ENCODE measurements at regions not wholly inside any gene's neighbourhood (a gene's known extent, or its start where the extent isn't known, plus 50 kb on each side); places are given as distances from the start of the nearest gene placed in this dataset.
"Not testable (repeated sequence)": the region's sequence is repeated elsewhere in the genome, so short reads cannot be mapped to it uniquely, and the experiment has no call there.

- DNase-seq (ENCODE audit: low read depth in 2 of 2), result no peak
Observed at GRCh38 chr5:24264547-24264946, 380.2 kb downstream of the CDH10 start.

GRCh38 chr5:24265306-24265705 is 379.5 kb downstream of the CDH10 start:
- no peak for DNase-seq (ENCODE audit: low read depth in 2 of 2)

- DNase-seq (ENCODE audit: low read depth in 2 of 2), result no peak
Observed at GRCh38 chr5:24268482-24269056, 376.2 kb downstream of the CDH10 start.

DNA sequence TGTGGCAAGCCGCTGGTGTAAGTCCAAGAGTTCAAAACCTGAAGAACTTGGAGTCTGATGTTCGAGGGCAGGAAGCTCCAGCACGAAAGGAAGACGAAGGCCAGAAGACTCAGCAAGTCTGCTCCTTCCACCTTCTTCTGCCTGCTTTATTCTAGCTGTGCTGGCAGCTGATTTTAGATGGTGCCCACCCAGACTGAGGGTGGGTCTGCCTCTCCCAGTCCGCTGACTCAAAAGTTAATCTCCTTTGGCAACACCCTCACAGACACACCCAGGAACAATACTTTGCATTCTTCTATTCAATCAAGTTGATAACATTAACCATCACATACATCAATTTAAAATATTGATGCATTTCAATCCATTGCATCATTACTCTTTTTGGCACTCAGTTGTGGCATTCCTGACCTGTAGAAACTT is 373.1 kb downstream of the CDH10 start:
- DNase-seq (ENCODE audit: low read depth in 2 of 2), result not testable (repeated sequence)

DNA sequence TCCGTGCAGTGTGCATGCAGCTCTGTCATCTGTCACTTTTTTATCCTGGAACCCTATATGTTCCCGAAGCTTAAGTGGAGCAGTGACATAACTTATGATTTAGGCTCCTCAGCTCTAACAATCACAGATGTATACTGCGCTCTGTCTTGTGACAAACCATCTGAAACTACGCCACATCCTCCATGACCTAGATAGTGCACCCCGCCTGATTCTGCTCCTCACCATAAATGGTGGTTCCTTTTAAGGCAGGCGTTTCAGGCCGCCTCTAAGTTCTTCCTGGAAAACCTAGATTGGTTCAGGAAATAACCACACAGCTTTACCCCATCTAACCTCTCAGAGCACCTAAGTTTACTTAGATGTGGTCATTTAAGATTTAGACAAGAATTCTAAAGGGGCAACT is 372.0 kb downstream of the CDH10 start:
- no peak for DNase-seq (ENCODE audit: low read depth in 2 of 2)

DNA sequence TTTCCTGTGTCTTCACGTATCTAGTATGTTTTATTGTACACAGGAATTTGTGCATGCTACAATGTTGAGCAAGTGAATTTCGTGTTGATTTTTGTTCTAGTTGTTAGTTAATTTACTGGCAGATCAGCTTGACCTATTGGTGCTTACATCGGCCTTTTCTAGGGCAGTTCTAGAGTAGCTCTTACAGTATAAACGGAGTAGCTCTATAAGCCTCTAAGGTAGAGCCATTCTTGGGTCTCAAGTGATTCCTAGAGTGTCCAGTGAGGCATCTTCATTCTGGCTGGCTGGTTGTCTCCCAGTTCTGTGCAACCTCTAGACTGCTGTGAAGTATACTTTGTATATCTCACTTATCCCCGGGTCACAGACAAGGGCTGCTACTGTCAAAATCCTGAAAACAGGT is 364.6 kb downstream of the CDH10 start:
- DNase-seq (ENCODE audit: low read depth in 2 of 2), result no peak

- DNase-seq (ENCODE audit: low read depth in 2 of 2), result no peak
Observed at GRCh38 chr5:24281818-24282217, 363.0 kb downstream of the CDH10 start.

DNA sequence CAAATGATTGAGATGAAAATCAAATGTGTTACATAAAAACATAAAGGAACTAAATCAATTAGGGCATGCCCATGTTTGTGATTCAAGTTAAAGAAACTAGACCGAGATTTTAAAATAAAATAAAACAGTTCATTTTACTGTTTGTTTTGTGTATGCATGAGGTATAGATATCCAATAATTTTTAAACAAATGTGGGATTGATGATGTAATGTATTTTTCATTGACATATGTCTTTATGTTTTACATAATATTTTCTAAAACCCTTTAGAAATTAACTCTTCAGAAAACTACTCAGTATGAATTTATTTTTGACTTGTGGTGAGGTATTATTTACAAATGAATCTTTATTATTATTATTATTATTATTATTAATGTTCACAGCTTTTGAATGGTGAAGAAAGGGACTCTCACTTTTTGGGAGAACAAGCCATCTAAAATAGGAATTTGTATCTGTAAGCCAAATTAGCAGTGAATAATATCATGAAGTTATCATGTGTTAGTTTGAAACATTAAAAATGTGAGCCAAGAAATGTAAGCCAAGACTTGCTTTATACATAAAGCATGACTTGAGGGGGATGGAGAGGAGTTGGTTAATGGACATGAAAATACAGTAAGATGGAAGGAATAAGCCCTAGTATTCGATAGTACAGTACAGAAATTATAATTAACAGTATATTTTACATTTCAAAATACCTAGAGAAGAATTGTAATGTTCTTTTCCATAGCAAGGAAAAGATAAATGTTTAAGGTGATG is 355.0 kb downstream of the CDH10 start:
- DNase-seq (ENCODE audit: low read depth in 2 of 2), result no peak

- DNase-seq (ENCODE audit: low read depth in 2 of 2), result no peak
Observed at GRCh38 chr5:24290536-24290935, 354.2 kb downstream of the CDH10 start.

DNA sequence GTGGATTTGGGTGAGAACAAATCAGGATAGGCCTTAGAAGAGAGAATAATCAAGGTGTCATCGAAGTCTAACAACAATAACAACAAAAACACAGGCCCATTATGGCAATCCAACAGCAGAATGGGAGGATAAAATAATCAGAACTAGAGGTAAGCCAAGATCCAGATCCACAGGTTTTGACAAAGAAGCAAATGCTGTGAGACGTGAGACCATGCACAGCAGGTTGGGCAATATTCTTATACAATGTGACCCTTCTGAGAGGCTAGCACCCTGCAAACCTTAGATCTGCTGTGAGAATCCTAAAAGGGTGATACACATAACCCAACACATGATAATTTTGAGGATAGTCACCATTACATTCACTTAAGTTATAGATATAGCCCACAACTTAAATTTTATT is 352.9 kb downstream of the CDH10 start:
- no peak for DNase-seq (ENCODE audit: low read depth in 2 of 2)

GRCh38 chr5:24294333-24294732 is 350.4 kb downstream of the CDH10 start:
- no peak for DNase-seq (ENCODE audit: low read depth in 2 of 2)

- DNase-seq (ENCODE audit: low read depth in 2 of 2), result no peak
Observed at GRCh38 chr5:24314106-24314505, 330.7 kb downstream of the CDH10 start.

GRCh38 chr5:24320643-24321042 is 324.1 kb downstream of the CDH10 start:
- DNase-seq (ENCODE audit: low read depth in 2 of 2), result no peak

DNA sequence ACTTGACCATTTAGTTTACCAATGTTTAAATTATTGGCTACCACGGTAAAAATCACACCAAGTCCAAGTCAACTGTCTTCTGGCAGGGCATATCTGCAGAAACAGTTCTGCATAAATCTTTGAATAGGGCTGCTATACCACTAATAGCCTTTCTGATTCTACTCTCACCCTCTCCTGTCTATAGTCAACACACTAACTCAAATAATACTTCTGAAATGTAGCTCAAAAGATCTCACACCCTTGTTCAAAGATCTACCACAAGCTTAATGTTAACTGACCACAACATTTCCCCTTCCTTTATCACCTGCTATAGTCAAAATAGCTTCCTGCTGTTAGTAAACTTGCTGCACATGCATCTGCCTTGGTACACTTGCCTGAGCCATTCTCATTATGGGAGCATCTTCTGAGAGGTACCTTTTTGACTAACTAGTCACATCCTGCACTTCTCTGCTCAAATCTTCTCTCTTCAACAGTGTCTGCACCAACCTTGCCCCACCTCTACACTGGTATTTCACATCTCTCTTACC is 319.4 kb downstream of the CDH10 start:
- DNase-seq (ENCODE audit: low read depth in 2 of 2), result no peak

DNA sequence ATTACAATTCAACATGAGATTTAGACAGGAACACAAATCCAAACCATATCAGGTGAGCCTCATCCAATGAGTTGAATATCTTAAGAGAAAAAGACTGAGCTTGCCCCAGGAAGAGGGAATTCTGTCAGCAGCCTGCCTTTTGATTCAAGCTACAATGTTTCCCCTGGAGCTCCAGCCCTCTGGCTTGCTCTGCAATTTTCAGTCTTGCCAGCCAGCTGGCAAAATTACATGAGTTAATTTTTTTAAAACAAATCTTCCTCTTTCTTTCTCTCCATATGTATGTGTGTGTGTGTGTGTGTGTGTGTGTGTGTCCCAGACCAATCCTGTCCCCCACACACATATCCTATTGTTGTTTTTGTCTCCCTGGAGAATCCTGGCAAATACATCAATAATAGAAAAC is 313.2 kb downstream of the CDH10 start:
- no peak for DNase-seq (ENCODE audit: low read depth in 2 of 2)

DNA sequence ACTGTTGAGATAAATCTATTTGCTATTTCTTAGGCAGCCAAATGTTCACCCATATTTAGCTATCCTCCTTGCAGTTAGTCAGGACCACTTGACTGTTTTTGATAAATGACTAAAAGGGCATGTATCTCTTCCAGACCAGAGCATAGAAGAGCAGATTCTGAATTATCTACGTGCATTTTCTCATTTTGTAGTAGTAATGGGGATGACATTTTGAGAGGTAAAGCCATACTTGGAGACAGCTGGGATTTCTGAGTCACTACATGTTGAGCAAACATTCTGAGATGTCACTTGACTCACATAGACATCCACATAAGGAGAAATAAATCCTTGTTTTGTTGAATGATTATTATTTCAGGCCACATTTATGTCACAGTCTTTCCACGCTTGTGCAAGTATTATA is 297.6 kb downstream of the CDH10 start:
- no peak for DNase-seq (ENCODE audit: low read depth in 2 of 2)

GRCh38 chr5:24351285-24351684 is 293.5 kb downstream of the CDH10 start:
- no peak for DNase-seq (ENCODE audit: low read depth in 2 of 2)

DNA sequence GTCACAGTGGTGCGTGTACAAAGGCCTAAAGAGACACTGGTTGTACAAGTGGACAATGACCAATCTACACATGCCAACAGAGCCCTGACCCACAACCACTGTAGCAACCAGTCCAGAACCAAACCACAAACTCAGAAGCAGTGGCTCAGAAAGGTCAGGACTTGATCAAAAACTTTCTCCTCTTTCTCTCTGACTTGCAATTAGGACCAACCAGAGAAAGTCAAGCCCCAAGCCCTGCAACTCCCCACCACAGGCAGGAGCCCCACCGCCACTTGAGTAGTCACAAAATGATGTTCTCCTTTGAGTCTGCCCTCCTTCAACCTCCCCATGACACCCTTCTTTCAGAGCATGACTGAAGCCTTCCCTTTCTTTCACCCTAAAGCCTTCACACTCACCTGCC is 291.8 kb downstream of the CDH10 start:
- no peak for DNase-seq (ENCODE audit: low read depth in 2 of 2)

DNA sequence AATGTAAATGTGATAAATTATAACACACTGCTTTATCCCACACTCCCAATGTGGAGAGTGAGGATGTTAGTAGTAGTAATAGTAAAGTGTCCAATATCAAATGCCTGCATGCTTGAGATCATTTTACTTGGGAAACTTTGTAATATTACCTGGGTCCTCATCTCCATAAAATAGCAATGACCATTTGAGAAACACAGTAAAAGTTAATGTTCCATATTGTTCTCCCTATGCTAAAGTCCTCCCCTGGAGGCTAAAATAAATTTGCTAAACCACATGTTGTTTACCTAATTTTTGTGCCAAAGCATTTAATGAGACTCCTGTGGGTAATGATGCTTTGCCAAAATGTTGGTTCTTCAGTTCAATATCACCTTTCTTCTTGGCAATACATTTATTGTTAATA is 291.2 kb downstream of the CDH10 start:
- DNase-seq (ENCODE audit: low read depth in 2 of 2), result no peak

DNA sequence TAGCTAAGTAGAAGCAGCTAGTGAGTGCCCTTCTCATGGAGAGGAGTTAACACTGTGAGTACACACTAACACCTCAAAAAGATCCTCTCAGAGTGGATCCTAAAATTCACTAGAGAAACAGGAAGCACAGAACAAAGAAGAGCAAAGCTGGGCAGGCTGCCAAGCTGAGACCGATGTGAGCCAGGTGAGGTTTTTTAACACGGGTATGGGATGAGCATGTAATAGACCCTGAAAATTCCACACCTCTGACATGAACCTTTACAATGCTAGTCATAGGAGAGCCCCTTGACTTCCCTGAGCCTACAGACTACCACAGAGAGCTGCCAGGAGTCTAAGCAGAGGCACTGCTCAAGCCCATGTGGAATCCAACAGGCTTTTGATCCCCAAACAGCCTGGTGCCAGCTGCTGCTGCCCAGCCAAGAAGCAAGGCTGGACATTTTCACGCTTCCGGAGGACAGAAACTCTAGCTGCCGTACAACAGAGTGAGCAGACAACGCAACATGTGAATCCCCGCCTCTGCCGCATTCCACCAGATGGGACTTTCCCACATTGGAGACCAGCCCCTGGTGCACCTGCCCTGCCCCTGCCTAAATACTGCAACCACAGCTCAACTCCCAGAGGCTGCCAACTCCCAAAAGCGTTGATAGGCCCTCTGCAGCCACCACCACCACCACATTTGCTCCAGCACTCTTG is 280.8 kb downstream of the CDH10 start:
- DNase-seq (ENCODE audit: low read depth in 2 of 2), result no peak

DNA sequence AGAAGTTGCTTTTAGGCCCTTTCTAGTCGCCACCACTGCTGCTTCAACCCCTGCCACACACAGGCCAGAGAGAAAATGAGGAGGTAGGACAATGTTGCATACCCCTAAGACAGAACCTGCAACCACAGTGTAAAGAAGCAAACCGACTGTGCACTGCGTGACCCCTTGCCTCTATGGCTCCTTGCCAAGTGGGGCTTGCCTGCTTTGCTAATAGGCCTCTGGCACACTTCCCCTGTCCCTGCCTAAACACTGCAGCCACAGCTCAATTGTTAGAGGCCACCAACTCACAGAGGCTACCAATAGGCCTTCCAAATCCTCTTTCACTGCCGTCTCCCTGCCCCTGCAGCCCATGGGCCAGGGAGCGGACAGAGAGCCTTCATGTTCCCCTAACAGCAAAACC is 280.1 kb downstream of the CDH10 start:
- DNase-seq (ENCODE audit: low read depth in 2 of 2), result no peak

DNA sequence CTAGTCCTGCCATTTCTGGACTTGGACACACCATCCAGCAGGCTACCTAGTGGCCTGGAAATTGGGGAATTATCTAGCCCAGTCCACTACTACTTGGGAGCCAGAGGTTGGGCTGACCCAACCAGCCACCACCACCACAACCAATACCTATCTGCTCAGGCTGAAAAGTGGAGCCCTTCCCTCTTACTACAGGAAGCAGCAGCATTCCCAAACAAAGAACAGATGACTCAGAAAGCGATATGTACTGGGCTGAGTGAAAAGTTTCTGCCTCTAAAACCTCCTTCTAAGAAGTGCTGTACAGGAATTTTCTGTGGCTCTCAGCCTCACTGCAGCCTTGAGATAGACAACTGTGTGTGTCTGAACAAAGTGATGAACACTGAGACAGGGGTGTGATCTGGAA is 279.4 kb downstream of the CDH10 start:
- no peak for DNase-seq (ENCODE audit: low read depth in 2 of 2)

DNA sequence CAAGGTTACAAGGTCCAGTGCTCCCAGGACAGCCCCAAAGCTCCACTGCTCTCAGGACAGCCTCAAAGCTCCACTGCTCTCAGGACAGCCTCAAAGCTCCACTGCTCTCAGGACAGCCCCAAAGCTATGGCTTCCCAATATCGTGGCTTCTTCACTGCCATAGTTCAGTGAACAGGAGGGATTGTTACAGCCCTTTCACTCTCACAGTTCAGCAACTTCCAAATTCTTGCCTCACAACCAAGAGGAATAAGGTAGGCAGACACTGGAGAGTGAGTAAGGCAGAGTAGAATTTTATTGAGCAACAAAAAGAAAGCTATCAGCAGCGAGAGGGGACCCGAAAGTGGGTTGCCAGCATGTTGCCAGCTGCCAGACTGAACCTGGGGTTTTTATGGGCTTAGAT is 277.6 kb downstream of the CDH10 start:
- DNase-seq (ENCODE audit: low read depth in 2 of 2), result no peak
